OCI-LY7 (cell line): ENCODE measurements at regions not wholly inside any gene's neighbourhood (a gene's known extent, or its start where the extent isn't known, plus 50 kb on each side); places are given as distances from the start of the nearest gene placed in this dataset.

Experiments
- BruUV-seq: library from RNA; stranded (reverse); fragments of 400-500 nt; replicated peaks from 2 replicates; lab custom pipeline; 2021; lab: Mats Ljungman, UMichigan
- CTCF ChIA-PET: fragments of 300-600 bp; sonication (Branson Sonifier 250); formaldehyde crosslinking; loops from one replicate; lab custom pipeline; 2022; ENCODE audit warnings: antibody characterized with exemption; ENCODE audit not compliant: unreplicated experiment; lab: Charles Lee
- POLR2A ChIA-PET: fragments of 300-600 bp; sonication (Branson Sonifier 250); formaldehyde crosslinking; loops from one replicate; lab custom pipeline; 2022; ENCODE audit warnings: antibody characterized with exemption; lab: Charles Lee
- DNase-seq: peaks from one replicate; pipeline ENCODE4 v3.0.0-alpha.2; 2015; ENCODE audit warnings: low spot score
- H2AFZ ChIP-seq: fragments of 200-600 bp; sonication (generic), shearing (Covaris generic); 2 replicates; pipeline ENCODE4 v1.6.1; 2014; ENCODE audit warnings: mild to moderate bottlenecking, antibody characterized with exemption, low read length, moderate library complexity
- H3K27ac ChIP-seq: fragments of 200-600 bp; sonication (generic); 2 replicates; pipeline ENCODE4 v1.5.1; 2014; ENCODE audit warnings: mixed run types, low read depth, mild to moderate bottlenecking, moderate library complexity, low read length, inconsistent platforms; ENCODE audit not compliant: poor library complexity, severe bottlenecking
- H3K36me3 ChIP-seq: fragments of 200-600 bp; sonication (generic); 2 replicates; pipeline ENCODE4 v1.6.1; 2014; ENCODE audit warnings: mild to moderate bottlenecking, antibody characterized with exemption, low read length, moderate library complexity, mixed read lengths; ENCODE audit not compliant: insufficient read depth
- H3K4me1 ChIP-seq: fragments of 200-600 bp; sonication (generic); 2 replicates; pipeline ENCODE4 v1.5.1; 2014; ENCODE audit warnings: mild to moderate bottlenecking, low read length; ENCODE audit not compliant: insufficient read depth, poor library complexity, severe bottlenecking
- H3K4me2 ChIP-seq: fragments of 200-600 bp; sonication (generic); 2 replicates; pipeline ENCODE4 v1.6.1; 2014; ENCODE audit warnings: mild to moderate bottlenecking, low read length
- H3K4me3 ChIP-seq: fragments of 200-600 bp; sonication (generic); 2 replicates; pipeline ENCODE4 v1.5.1; 2014; ENCODE audit warnings: mild to moderate bottlenecking, low read depth, low read length; ENCODE audit not compliant: poor library complexity, severe bottlenecking
- H3K79me2 ChIP-seq: fragments of 200-600 bp; sonication (generic); 2 replicates; pipeline ENCODE4 v1.6.1; 2016; ENCODE audit warnings: low read depth, mild to moderate bottlenecking, low read length, moderate library complexity, mixed read lengths; ENCODE audit not compliant: insufficient read depth
- H3K9me2 ChIP-seq: fragments of 200-600 bp; sonication (generic); 2 replicates; pipeline ENCODE4 v1.6.1; 2016; ENCODE audit warnings: mild to moderate bottlenecking, low read length, mixed read lengths; ENCODE audit not compliant: insufficient read depth
- H3K9me3 ChIP-seq: fragments of 200-600 bp; sonication (generic); 2 replicates; pipeline ENCODE4 v1.6.1; 2014; ENCODE audit warnings: mild to moderate bottlenecking, mixed run types, low read length, mixed read lengths
- H4K20me1 ChIP-seq: fragments of 200-600 bp; sonication (generic); 2 replicates; pipeline ENCODE4 v1.6.1; 2014; ENCODE audit warnings: mild to moderate bottlenecking, antibody characterized with exemption, low read length, moderate library complexity, mixed read lengths; ENCODE audit not compliant: insufficient read depth
- CTCF ChIP-seq: fragments of 200-600 bp; sonication (generic); conservative IDR thresholded peaks from 2 replicates; pipeline ENCODE4 v1.5.1; 2014; ENCODE audit warnings: mild to moderate bottlenecking, antibody characterized with exemption, low read length, moderate library complexity, mixed read lengths
- EZH2phosphoT487 ChIP-seq: fragments of 200-600 bp; sonication (generic); IDR thresholded peaks from 2 replicates; pipeline ENCODE4 v1.6.1; 2018; ENCODE audit warnings: low read depth, borderline replicate concordance, mild to moderate bottlenecking, mixed run types, antibody characterized with exemption, low read length, moderate library complexity, mixed read lengths
- intact Hi-C: fragments of 100-400 bp; cut with micrococcal nuclease; formaldehyde crosslinking; loops from one replicate; pipeline ENCODE4 v1.10.0; 2022; ENCODE audit not compliant: unreplicated experiment

- no peaks in the 10 kb centered on the region for H3K9me3 ChIP-seq
- no peaks in the 10 kb centered on the region for H3K36me3 ChIP-seq
- H2AFZ ChIP-seq: no peak overlapping the region
- ChIA-PET POLR2A (no interaction called here), CTCF (no interaction called here)
- no peaks in the 10 kb centered on the region for H3K9me2 ChIP-seq
- intact Hi-C loops: no loop called here
- no peaks in the 10 kb centered on the region for H3K79me2 ChIP-seq
- H4K20me1 ChIP-seq: no peaks in the 10 kb centered on the region
- H3K4me2 ChIP-seq: no peak overlapping the region
- no peak overlapping the region for H3K27ac ChIP-seq
- BruUV-seq: no TSS peak
- TF ChIP-seq CTCF (no peak), EZH2phosphoT487 (no peak)
- DNase-seq: no peak
- no peak overlapping the region for H3K4me3 ChIP-seq
- no peaks in the 10 kb centered on the region for H3K4me1 ChIP-seq
Observed at GRCh38 chr2:62591491-62591890, 85.5 kb upstream of the TMEM17 start.

- Histone ChIP-seq H3K36me3 (no peaks in the 10 kb centered on the region), H3K79me2 (no peaks in the 10 kb centered on the region), H4K20me1 (no peaks in the 10 kb centered on the region), H2AFZ (no peak overlapping the region), H3K27ac (no peak overlapping the region), H3K4me2 (no peak overlapping the region), H3K4me3 (no peak overlapping the region), H3K4me1 (no peaks in the 10 kb centered on the region), H3K9me3 (no peaks in the 10 kb centered on the region), H3K9me2 (no peaks in the 10 kb centered on the region)
- intact Hi-C loops: no loop called here
- BruUV-seq: no TSS peak
- no peak for TF ChIP-seq CTCF
- DNase-seq: no peak
- CTCF ChIA-PET: no interaction called here
- POLR2A ChIA-PET: no interaction called here
Observed at GRCh38 chr2:62589691-62590356, 83.8 kb upstream of the TMEM17 start.

GRCh38 chr2:62587592-62587991 lies 81.6 kb upstream of the TMEM17 start:
- intact Hi-C loops: no loop called here
- ChIA-PET POLR2A (no interaction called here), CTCF (no interaction called here)
- Histone ChIP-seq H2AFZ (no peak overlapping the region), H3K4me2 (no peak overlapping the region), H3K4me1 (no peaks in the 10 kb centered on the region), H3K36me3 (no peaks in the 10 kb centered on the region), H3K79me2 (no peaks in the 10 kb centered on the region), H3K9me3 (no peaks in the 10 kb centered on the region), H4K20me1 (no peaks in the 10 kb centered on the region), H3K9me2 (no peaks in the 10 kb centered on the region), H3K27ac (no peak overlapping the region), H3K4me3 (no peak overlapping the region)
- BruUV-seq: no TSS peak
- DNase-seq: no peak
- TF ChIP-seq EZH2phosphoT487 (no peak), CTCF (no peak)
